ENCODE measurements at regions not wholly inside any gene's neighbourhood (a gene's known extent, or its start where the extent isn't known, plus 50 kb on each side); places are given as distances from the start of the nearest gene placed in this dataset.

GRCh38 chrX:66698273-66699204 is 59.7 kb upstream of the EDA2R start:
- no peak for TF ChIP-seq CTCF (IDR thresholded peaks at IDR 0.05)

All from LNCAP (cell line).